Gastroesophageal sphincter (tissue), 3 donors: ENCODE measurements at regions not wholly inside any gene's neighbourhood (a gene's known extent, or its start where the extent isn't known, plus 50 kb on each side); places are given as distances from the start of the nearest gene placed in this dataset.

Experiments used
- CTCF ChIP-seq, 4 experiments: fragments of 200-600 bp in 2 of 4; fragments of 450-650 bp in 2 of 4; sonication (generic) in 1 of 4; IDR thresholded peaks; one replicate each; pipeline ENCODE4 v1.5.1; 2017 to 2019; ENCODE audit warnings: antibody characterized with exemption in 4 of 4, mild to moderate bottlenecking in 2 of 4, moderate library complexity in 2 of 4
- EP300 ChIP-seq: sonication (generic); formaldehyde crosslinking; IDR thresholded peaks from one replicate; pipeline ENCODE4 v1.6.1; 2017; ENCODE audit warnings: antibody characterized with exemption, mild to moderate bottlenecking

- no peak for TF ChIP-seq CTCF (IDR thresholded peaks at IDR 0.05)
- TF ChIP-seq EP300, result no peak
Observed at GRCh38 chr2:2557475-2557874, 226.4 kb upstream of the MYT1L start.
